ENCODE measurements at regions not wholly inside any gene's neighbourhood (a gene's known extent, or its start where the extent isn't known, plus 50 kb on each side); places are given as distances from the start of the nearest gene placed in this dataset.

- no peak for TF ChIP-seq TCF4 (CRISPR knock-in tag; IDR thresholded peaks at IDR 0.05; ENCODE audit: borderline replicate concordance)
- no peak for TF ChIP-seq ESRRG (CRISPR knock-in tag; IDR thresholded peaks at IDR 0.05)
- no peak for TF ChIP-seq GLIS3 (CRISPR knock-in tag; IDR thresholded peaks at IDR 0.05)
- TF ChIP-seq ZFP3 (CRISPR knock-in tag; IDR thresholded peaks at IDR 0.05): no peak
- no peak for TF ChIP-seq CREB5 (CRISPR knock-in tag; IDR thresholded peaks at IDR 0.05; ENCODE audit: low read depth)
- ATAC-seq: no peak
Measured at GRCh38 chr11:122418032-122418431, 237.5 kb upstream of the UBASH3B start.

- no peak for ATAC-seq
- no peak for TF ChIP-seq TOX (CRISPR knock-in tag; IDR thresholded peaks at IDR 0.05; ENCODE audit: borderline replicate concordance)
- no peak for TF ChIP-seq ZNF565 (CRISPR knock-in tag; conservative IDR thresholded peaks at IDR 0.05; ENCODE audit: low read depth)
- no peak for TF ChIP-seq ISL1 (CRISPR knock-in tag; IDR thresholded peaks at IDR 0.05)
- TF ChIP-seq ZFP3 (CRISPR knock-in tag; IDR thresholded peaks at IDR 0.05): no peak
- TF ChIP-seq OSR1 (CRISPR knock-in tag; IDR thresholded peaks at IDR 0.05): no peak
Measured at GRCh38 chr11:122414406-122415018, 241.0 kb upstream of the UBASH3B start.

GRCh38 chr11:122413677-122414076, 241.8 kb upstream of the UBASH3B start:
- TF ChIP-seq ZNF8 (CRISPR knock-in tag; IDR thresholded peaks at IDR 0.05): no peak
- ATAC-seq: no peak

- TF ChIP-seq OSR1 (CRISPR knock-in tag; IDR thresholded peaks at IDR 0.05) (no peak), ZNF565 (CRISPR knock-in tag; conservative IDR thresholded peaks at IDR 0.05; ENCODE audit: low read depth) (no peak), TCF4 (CRISPR knock-in tag; IDR thresholded peaks at IDR 0.05; ENCODE audit: borderline replicate concordance) (no peak)
Measured at GRCh38 chr11:122412581-122412980, 242.9 kb upstream of the UBASH3B start.

GRCh38 chr11:122406466-122406865, 249.1 kb upstream of the UBASH3B start:
- no peak for TF ChIP-seq TSHZ2 (CRISPR knock-in tag; IDR thresholded peaks at IDR 0.05)
- TF ChIP-seq CREB5 (CRISPR knock-in tag; IDR thresholded peaks at IDR 0.05; ENCODE audit: low read depth): no peak
- no peak for TF ChIP-seq TCF4 (CRISPR knock-in tag; IDR thresholded peaks at IDR 0.05; ENCODE audit: borderline replicate concordance)
- TF ChIP-seq ISL1 (CRISPR knock-in tag; IDR thresholded peaks at IDR 0.05): no peak
- no peak for TF ChIP-seq CSRNP3 (CRISPR knock-in tag; IDR thresholded peaks at IDR 0.05)
- no peak for TF ChIP-seq ARNTL (CRISPR knock-in tag; IDR thresholded peaks at IDR 0.05; ENCODE audit: borderline replicate concordance, low read depth)
- no peak for TF ChIP-seq ESRRG (CRISPR knock-in tag; IDR thresholded peaks at IDR 0.05)
- ATAC-seq: no peak

More at GRCh38 chr11:122412581-122412980, 242.9 kb upstream of the UBASH3B start:
- no peak for ATAC-seq

GRCh38 chr11:122405547-122406341, 249.8 kb upstream of the UBASH3B start:
- no peak for ATAC-seq
- no peak for TF ChIP-seq RARB (CRISPR knock-in tag; IDR thresholded peaks at IDR 0.05)
- no peak for TF ChIP-seq ESRRG (CRISPR knock-in tag; IDR thresholded peaks at IDR 0.05)
- no peak for TF ChIP-seq CREB5 (CRISPR knock-in tag; IDR thresholded peaks at IDR 0.05; ENCODE audit: low read depth)
- no peak for TF ChIP-seq PPARA (CRISPR knock-in tag; IDR thresholded peaks at IDR 0.05; ENCODE audit: borderline replicate concordance)
- no peak for TF ChIP-seq ZFP30 (CRISPR knock-in tag; IDR thresholded peaks at IDR 0.05)
- TF ChIP-seq TOX (CRISPR knock-in tag; IDR thresholded peaks at IDR 0.05; ENCODE audit: borderline replicate concordance): no peak
- TF ChIP-seq ZNF565 (CRISPR knock-in tag; conservative IDR thresholded peaks at IDR 0.05; ENCODE audit: low read depth): no peak

All from SK-N-SH treated with all-trans-retinoic acid at 6 μM for 48 hours (cell line).